B cell (primary cell): ENCODE measurements at regions not wholly inside any gene's neighbourhood (a gene's known extent, or its start where the extent isn't known, plus 50 kb on each side); places are given as distances from the start of the nearest gene placed in this dataset.

ENCODE experiments used
- ATAC-seq: fragments of 200-7000 bp; cut with Tn5 transposase; one replicate; pipeline ENCODE4 v1.10.0; 2021; ENCODE audit warnings: low read depth, mild to moderate bottlenecking, moderate number of reproducible peaks, moderate library complexity
- CTCF ChIA-PET: fragments of 350-600 bp; sonication (Branson Sonifier 250); formaldehyde crosslinking; loops from one replicate; lab custom pipeline; 2021; ENCODE audit warnings: antibody characterized with exemption, inconsistent platforms; lab: Charles Lee
- POLR2A ChIA-PET: fragments of 350-600 bp; sonication (Branson Sonifier 250); formaldehyde crosslinking; loops from one replicate; lab custom pipeline; 2021; ENCODE audit warnings: antibody characterized with exemption; lab: Charles Lee
- DNase-seq: peaks from one replicate; pipeline ENCODE4 v3.0.0; 2013
- H2AFZ ChIP-seq: 2 replicates; pipeline ENCODE4 v1.6.1; 2012; ENCODE audit warnings: mild to moderate bottlenecking, low read depth, low read length; ENCODE audit not compliant: insufficient read depth, poor library complexity, severe bottlenecking
- H3K27ac ChIP-seq, 2 donors: 1 replicate in 1 of 2; 2 replicates in 1 of 2; pipeline ENCODE4 v1.5.1; 2012 to 2013; ENCODE audit warnings: low read length in 2 of 2, mild to moderate bottlenecking in 2 of 2, moderate library complexity in 1 of 2
- H3K27me3 ChIP-seq, 4 experiments: fragments of 200-600 bp in 1 of 4; sonication (generic) in 1 of 4; replicated peaks in 1 of 4; 1 replicate in 2 of 4; 2 replicates in 2 of 4; pipeline versions ENCODE4 v1.6.1 to v1.7.0; 2013 to 2016; ENCODE audit warnings: low read length in 3 of 4, mild to moderate bottlenecking in 2 of 4, mixed read lengths in 1 of 4, moderate library complexity in 1 of 4; ENCODE audit not compliant: insufficient read depth in 4 of 4, control insufficient read depth in 3 of 4; ENCODE audit errors: control extremely low read depth in 1 of 4
- H3K36me3 ChIP-seq, 2 experiments: replicated peaks in 1 of 2; 1 replicate in 1 of 2; 2 replicates in 1 of 2; pipeline versions ENCODE4 v1.6.1 to v1.7.1; 2013; ENCODE audit warnings: low read length in 1 of 2; ENCODE audit not compliant: insufficient read depth in 2 of 2, control insufficient read depth in 1 of 2; ENCODE audit errors: control extremely low read depth in 1 of 2, extremely low read depth in 1 of 2
- H3K4me1 ChIP-seq, 2 donors: fragments of 200-600 bp in 1 of 2; sonication (generic) in 1 of 2; 1 replicate in 1 of 2; 2 replicates in 1 of 2; pipeline versions ENCODE4 v1.5.1 to v1.6.1; 2013 to 2017; ENCODE audit warnings: low read length in 2 of 2; ENCODE audit not compliant: control insufficient read depth in 2 of 2, insufficient read depth in 2 of 2
- H3K4me2 ChIP-seq: replicated peaks from 2 replicates; pipeline ENCODE3; 2012; ENCODE audit warnings: mild to moderate bottlenecking, low read depth, low read length; ENCODE audit not compliant: poor library complexity, severe bottlenecking
- H3K4me3 ChIP-seq, 5 experiments: fragments of 200-600 bp in 1 of 5; sonication (generic) in 1 of 5; 1 replicate in 3 of 5; 2 replicates in 2 of 5; pipeline versions ENCODE4 v1.5.1 to v1.7.0; 2011 to 2016; ENCODE audit warnings: low read length in 4 of 5, mild to moderate bottlenecking in 4 of 5, low read depth in 2 of 5, control low read depth in 1 of 5, moderate library complexity in 1 of 5; ENCODE audit not compliant: insufficient read depth in 1 of 5; ENCODE audit errors: control extremely low read depth in 1 of 5, extremely low read depth in 1 of 5
- H3K79me2 ChIP-seq: fragments of 200-600 bp; sonication (generic); one replicate; pipeline ENCODE4 v1.6.0; 2016; ENCODE audit warnings: low read length; ENCODE audit not compliant: control insufficient read depth, insufficient read depth
- H3K9ac ChIP-seq: fragments of 200-600 bp; sonication (generic); 2 replicates; pipeline ENCODE4 v1.6.1; 2017; ENCODE audit warnings: mild to moderate bottlenecking, low read length, moderate library complexity
- H3K9me3 ChIP-seq, 3 donors: one replicate each; pipeline versions ENCODE4 v1.6.1 to v1.7.1; 2013; ENCODE audit warnings: low read length in 2 of 3; ENCODE audit not compliant: control insufficient read depth in 2 of 3, insufficient read depth in 1 of 3; ENCODE audit errors: control extremely low read depth in 1 of 3
- H4K20me1 ChIP-seq: 2 replicates; pipeline ENCODE4 v1.6.0; 2012; ENCODE audit warnings: mild to moderate bottlenecking, low read length; ENCODE audit not compliant: insufficient read depth, control insufficient read depth, poor library complexity, severe bottlenecking
- H3K27ac Mint-ChIP-seq: one replicate; pipeline ENCODE4 v1.8.0; 2021; ENCODE audit warnings: mixed read lengths
- H3K27me3 Mint-ChIP-seq: one replicate; pipeline ENCODE4 v1.8.0; 2021; ENCODE audit warnings: mixed read lengths
- H3K4me1 Mint-ChIP-seq: one replicate; pipeline ENCODE4 v1.8.0; 2021; ENCODE audit warnings: mixed read lengths
- H3K4me3 Mint-ChIP-seq: one replicate; pipeline ENCODE4 v1.8.0; 2021; ENCODE audit warnings: mixed read lengths
- H3K9me3 Mint-ChIP-seq: one replicate; pipeline ENCODE4 v1.8.0; 2022; ENCODE audit warnings: mixed read lengths; ENCODE audit not compliant: insufficient read depth
- CTCF ChIP-seq: fragments of 200-600 bp; IDR thresholded peaks from one replicate; pipeline ENCODE4 v1.8.0; 2022; ENCODE audit warnings: antibody characterized with exemption, mild to moderate bottlenecking
- EZH2 ChIP-seq: IDR thresholded peaks from 2 replicates; pipeline ENCODE4 v1.6.1; 2012; ENCODE audit warnings: borderline replicate concordance, low read depth, mild to moderate bottlenecking, moderate library complexity, low read length; ENCODE audit not compliant: insufficient read depth, poor library complexity, severe bottlenecking
- WGBS: methylation state at CpG from one replicate; pipeline ENCODE4 v1.1.5; 2013; ENCODE audit warnings: missing lambda C conversion rate; ENCODE audit not compliant: insufficient coverage; 5-methylcytosine and 5-hydroxymethylcytosine counted together
- intact Hi-C: fragments of 100-400 bp; cut with micrococcal nuclease; formaldehyde crosslinking; loops from one replicate; pipeline ENCODE4 v1.10.0; 2022

GRCh38 chr14:61608245-61609165, 86.8 kb upstream of the HIF1A start:
- WGBS, result 96% methylated on average over 3 of the region's 8 CpGs
- Histone ChIP-seq H3K9ac (no peak overlapping the region), H3K27me3 (no peaks in the 10 kb centered on the region), H3K4me1 (peaks cover 5 to 11% of the 10 kb centered on the region in 2 donors), H3K4me2 (no peak overlapping the region), H4K20me1 (no peaks in the 10 kb centered on the region), H3K4me3 (no peak overlapping the region), H3K9me3 (no peaks in the 10 kb centered on the region), H2AFZ (no peak overlapping the region), H3K79me2 (no peaks in the 10 kb centered on the region), H3K27ac (no peak overlapping the region), H3K36me3 (no peaks in the 10 kb centered on the region)
- Mint-ChIP-seq H3K27me3 (no peaks in the 10 kb centered on the region), H3K9me3 (no peaks in the 10 kb centered on the region), H3K4me1 (peaks cover 9% of the 10 kb centered on the region), H3K4me3 (no peak overlapping the region), H3K27ac (no peak overlapping the region)
- POLR2A ChIA-PET, result interaction anchor here (0.5 to 1.3 kb wide), 3 partner anchors 13 to 87 kb away, joined by 3 to 8 read pairs (median 3); partner anchors contain the start of gene HIF1A
- CTCF ChIA-PET, result interaction anchor here (0.7 to 1.6 kb wide), 4 partner anchors 8 to 85 kb away, joined by 3 to 5 read pairs (median 4); no protein-coding TSS in a partner anchor
- ATAC-seq (no peak), DNase-seq (no peak)
- intact Hi-C loops, result loop anchor here (5.0 kb wide), 2 partner anchors 34 to 41 kb away; no protein-coding TSS in a partner anchor
- TF ChIP-seq EZH2, result no peak
- no peak for TF ChIP-seq CTCF
